ENCODE measurements at regions not wholly inside any gene's neighbourhood (a gene's known extent, or its start where the extent isn't known, plus 50 kb on each side); places are given as distances from the start of the nearest gene placed in this dataset.

- Histone ChIP-seq H3K4me3 (no peak overlapping the region), H3K4me1 (peaks cover 0 to 3% of the 10 kb centered on the region in 2 donors), H3K9me3 (no peaks in the 10 kb centered on the region), H3K27ac (peak overlapping the region in 2 of 4 donors; percentile 26 to 34), H3K36me3 (no peaks in the 10 kb centered on the region), H3K27me3 (no peaks in the 10 kb centered on the region)
- intact Hi-C loops (cut with DNase I; ENCODE audit: low total_unique reads) (no loop called here), in situ Hi-C loops (cut with MboI; ENCODE audit: low sequenced_read_pairs in 4 of 4) (no loop called here)
- DNase-seq (no peak), ATAC-seq (peak; percentile 41 to 50)
- TF ChIP-seq CTCF (IDR thresholded peaks at IDR 0.05 in 4 of 5, conservative IDR thresholded peaks at IDR 0.05 in 1 of 5): no peak
- no peak for TF ChIP-seq POLR2A (IDR thresholded peaks at IDR 0.05)
Measured at GRCh38 chr2:196268538-196269338, 97.4 kb upstream of the STK17B start.

- no peaks in the 10 kb centered on the region for H3K36me3 ChIP-seq
- peaks cover 0 to 9% of the 10 kb centered on the region in 2 donors for H3K4me1 ChIP-seq
- H3K4me3 ChIP-seq: no peak overlapping the region
- DNase-seq (no peak), ATAC-seq (no peak)
- in situ Hi-C loops (cut with MboI; ENCODE audit: low sequenced_read_pairs in 4 of 4) (loop anchor here in 2 of 4 donors (10.0 kb wide), 1 partner anchor 187 kb away; no protein-coding TSS in a partner anchor), intact Hi-C loops (cut with DNase I; ENCODE audit: low total_unique reads) (no loop called here)
- no peak for TF ChIP-seq CTCF (IDR thresholded peaks at IDR 0.05 in 4 of 5, conservative IDR thresholded peaks at IDR 0.05 in 1 of 5)
- TF ChIP-seq POLR2A (IDR thresholded peaks at IDR 0.05): no peak
- no peak overlapping the region for H3K27ac ChIP-seq
- H3K9me3 ChIP-seq: no peaks in the 10 kb centered on the region
- no peaks in the 10 kb centered on the region for H3K27me3 ChIP-seq
Measured at GRCh38 chr2:196271795-196272194, 100.4 kb upstream of the STK17B start.

- intact Hi-C loops (cut with DNase I; ENCODE audit: low total_unique reads): no loop called here
- no peak overlapping the region for H3K27ac ChIP-seq
- in situ Hi-C loops (cut with MboI; ENCODE audit: low sequenced_read_pairs in 4 of 4): loop anchor here in 2 of 4 donors (10.0 kb wide), 1 partner anchor 190 kb away; no protein-coding TSS in a partner anchor
Measured at GRCh38 chr2:196274387-196274809, 103.0 kb upstream of the STK17B start.

GRCh38 chr2:196275646-196276352 is 104.4 kb upstream of the STK17B start:
- TF ChIP-seq CTCF (IDR thresholded peaks at IDR 0.05 in 4 of 5, conservative IDR thresholded peaks at IDR 0.05 in 1 of 5): no peak
- no peak for TF ChIP-seq POLR2A (IDR thresholded peaks at IDR 0.05)
- peaks cover 0 to 6% of the 10 kb centered on the region in 2 donors for H3K4me1 ChIP-seq
- in situ Hi-C loops (cut with MboI; ENCODE audit: low sequenced_read_pairs in 4 of 4) (loop anchor here in 3 of 4 donors (10.0 to 25.0 kb wide), 2 partner anchors 188 to 191 kb away; no protein-coding TSS in a partner anchor), intact Hi-C loops (cut with DNase I; ENCODE audit: low total_unique reads) (loop anchor here (2.0 kb wide), 1 partner anchor 197 kb away; no protein-coding TSS in a partner anchor)
- DNase-seq (no peak), ATAC-seq (no peak)
- no peaks in the 10 kb centered on the region for H3K9me3 ChIP-seq
- no peak overlapping the region for H3K4me3 ChIP-seq
- H3K27ac ChIP-seq: no peak overlapping the region
- no peaks in the 10 kb centered on the region for H3K36me3 ChIP-seq
- H3K27me3 ChIP-seq: no peaks in the 10 kb centered on the region

More at GRCh38 chr2:196274387-196274809, 103.0 kb upstream of the STK17B start:
- ATAC-seq (peak in 1 of 2 donors; percentile 39), DNase-seq (no peak)
- no peaks in the 10 kb centered on the region for H3K27me3 ChIP-seq
- H3K36me3 ChIP-seq: no peaks in the 10 kb centered on the region
- no peaks in the 10 kb centered on the region for H3K9me3 ChIP-seq
- H3K4me1 ChIP-seq: peaks cover 0 to 9% of the 10 kb centered on the region in 2 donors
- TF ChIP-seq POLR2A (IDR thresholded peaks at IDR 0.05) (no peak), CTCF (IDR thresholded peaks at IDR 0.05 in 4 of 5, conservative IDR thresholded peaks at IDR 0.05 in 1 of 5) (no peak)
- no peak overlapping the region for H3K4me3 ChIP-seq

Measured in gastrocnemius medialis (tissue), 4 donors.